ENCODE measurements at regions not wholly inside any gene's neighbourhood (a gene's known extent, or its start where the extent isn't known, plus 50 kb on each side); places are given as distances from the start of the nearest gene placed in this dataset.

GRCh38 chr13:58619396-58620113 is 988.0 kb downstream of the PCDH17 start:
- H3K27me3 ChIP-seq (ENCODE audit: insufficient read depth): no peaks in the 10 kb centered on the region
- H3K4me2 ChIP-seq: no peak overlapping the region
- ChIA-PET POLR2A (no interaction called here), CTCF (interaction anchor here (0.6 to 2.0 kb wide), 4 partner anchors 12 to 1059 kb away, joined by 3 to 6 read pairs (median 4); no protein-coding TSS in a partner anchor)
- H3F3A ChIP-seq (replicated peaks; ENCODE audit: insufficient read depth): no peaks in the 10 kb centered on the region
- no peaks in the 10 kb centered on the region for H3K79me2 ChIP-seq (ENCODE audit: insufficient read depth)
- H3K9me2 ChIP-seq: no peaks in the 10 kb centered on the region
- DNase-seq: peak; percentile 60
- H3K27ac ChIP-seq (ENCODE audit: low read depth in 2 of 2, low read length in 1 of 2): peak overlapping the region in 1 of 2 experiments; percentile 90; a peak in 2 of 4 replicates
- H3K36me3 ChIP-seq (replicated peaks in 1 of 2; ENCODE audit: control insufficient read depth in 1 of 2, insufficient read depth in 2 of 2, low read length in 1 of 2): no peaks in the 10 kb centered on the region
- no peak overlapping the region for H2AFZ ChIP-seq (ENCODE audit: low read depth)
- H3K4me1 ChIP-seq (ENCODE audit: control insufficient read depth in 1 of 2, insufficient read depth in 2 of 2, low read depth in 1 of 2, low read length in 1 of 2): peaks cover 7 to 9% of the 10 kb centered on the region in 2 experiments; a peak in 2 of 4 replicates
- no peaks in the 10 kb centered on the region for H4K20me1 ChIP-seq (ENCODE audit: insufficient read depth)
- WGBS (ENCODE audit: low lambda C conversion rate): 11% methylated on average over 5 of the region's 5 CpGs
- H3K9me3 ChIP-seq: no peaks in the 10 kb centered on the region
- no peak overlapping the region; a peak in 1 of 4 replicates for H3K4me3 ChIP-seq (ENCODE audit: low read depth in 2 of 2, low read length in 1 of 2)
- no peak overlapping the region for H3K9ac ChIP-seq
- TF ChIP-seq FOXJ3 (CRISPR knock-in tag; IDR thresholded peaks at IDR 0.05): peak; percentile 95
- no peak for TF ChIP-seq EZH2phosphoT487 (IDR thresholded peaks at IDR 0.05; ENCODE audit: borderline replicate concordance, low read depth)
- no peak for TF ChIP-seq MXI1 (IDR thresholded peaks at IDR 0.05; ENCODE audit: low read depth, low read length)
- no peak for TF ChIP-seq MAX (IDR thresholded peaks at IDR 0.05; ENCODE audit: low read depth)
- no peak for TF ChIP-seq USF1 (IDR thresholded peaks at IDR 0.05; ENCODE audit: borderline replicate concordance, low read depth)
- TF ChIP-seq SMC3 (IDR thresholded peaks at IDR 0.05; ENCODE audit: low read depth, low read length): no peak
- TF ChIP-seq JUND (IDR thresholded peaks at IDR 0.05): no peak
- TF ChIP-seq RXRA (IDR thresholded peaks at IDR 0.05; ENCODE audit: borderline replicate concordance, low read depth): no peak
- no peak for TF ChIP-seq IRF3 (IDR thresholded peaks at IDR 0.05; ENCODE audit: low read depth, low read length)
- no peak for TF ChIP-seq SIN3A (IDR thresholded peaks at IDR 0.05; ENCODE audit: borderline replicate concordance, low read depth, low read length)
- TF ChIP-seq FOXM1 (IDR thresholded peaks at IDR 0.05; ENCODE audit: low read depth): no peak
- TF ChIP-seq TCF12 (IDR thresholded peaks at IDR 0.05): no peak; the same call in 1 of the 2 replicates
- no peak for TF ChIP-seq NFIC (IDR thresholded peaks at IDR 0.05; ENCODE audit: borderline replicate concordance)
- TF ChIP-seq CTCF (IDR thresholded peaks at IDR 0.05): no peak
- 0 out of 2 replicates have a peak, but pooled peaks have one; percentile 13 for TF ChIP-seq PBX3 (IDR thresholded peaks at IDR 0.05)
- no peak for TF ChIP-seq USF2 (IDR thresholded peaks at IDR 0.05; ENCODE audit: borderline replicate concordance, low read depth, low read length)
- no peak for TF ChIP-seq CHD2 (IDR thresholded peaks at IDR 0.05; ENCODE audit: low read length, partially characterized antibody)
- no peak for TF ChIP-seq MEF2A (IDR thresholded peaks at IDR 0.05; ENCODE audit: borderline replicate concordance, low read depth)
- no peak for TF ChIP-seq GABPA (IDR thresholded peaks at IDR 0.05; ENCODE audit: low read depth)
- no peak for TF ChIP-seq ELF1 (IDR thresholded peaks at IDR 0.05)
- TF ChIP-seq ZBTB33 (IDR thresholded peaks at IDR 0.05; ENCODE audit: borderline replicate concordance, low read depth): no peak
- TF ChIP-seq GATA2 (CRISPR knock-in tag; IDR thresholded peaks at IDR 0.05): peak; percentile 98
- TF ChIP-seq RCOR1 (IDR thresholded peaks at IDR 0.05; ENCODE audit: low read length): peak; percentile 76; the same call in 1 of the 2 replicates
- TF ChIP-seq RAD21 (IDR thresholded peaks at IDR 0.05; ENCODE audit: low read length): peak; percentile 4; the same call in 1 of the 2 replicates
- no peak for TF ChIP-seq RFX5 (IDR thresholded peaks at IDR 0.05; ENCODE audit: low read length)
- no peak for TF ChIP-seq NRF1 (IDR thresholded peaks at IDR 0.05; ENCODE audit: low read depth, low read length)
- TF ChIP-seq YY1 (IDR thresholded peaks at IDR 0.05; ENCODE audit: low read depth): no peak
